MM.1S (cell line): ENCODE measurements at regions not wholly inside any gene's neighbourhood (a gene's known extent, or its start where the extent isn't known, plus 50 kb on each side); places are given as distances from the start of the nearest gene placed in this dataset.

ENCODE experiments used
- EZH2 ChIP-seq: fragments of 300-600 bp; sonication (generic); optimal IDR thresholded peaks from 2 replicates; pipeline ENCODE3; 2017; ENCODE audit warnings: low read depth, mild to moderate bottlenecking, antibody characterized with exemption, low read length, mixed read lengths
- EZH2phosphoT487 ChIP-seq: fragments of 300-600 bp; sonication (generic); IDR thresholded peaks from 2 replicates; pipeline ENCODE4 v1.6.1; 2018; ENCODE audit warnings: antibody characterized with exemption, low read length
- TF ChIP-seq, protein P1 (sequence below): fragments of 300-600 bp; sonication (generic); IDR thresholded peaks from 2 replicates; pipeline ENCODE4 v1.5.1; 2016; ENCODE audit warnings: antibody characterized with exemption, low read length, mixed read lengths

GRCh38 chr13:104001766-104002165 is 935.5 kb upstream of the SLC10A2 start:
- TF ChIP-seq, protein P1, sequence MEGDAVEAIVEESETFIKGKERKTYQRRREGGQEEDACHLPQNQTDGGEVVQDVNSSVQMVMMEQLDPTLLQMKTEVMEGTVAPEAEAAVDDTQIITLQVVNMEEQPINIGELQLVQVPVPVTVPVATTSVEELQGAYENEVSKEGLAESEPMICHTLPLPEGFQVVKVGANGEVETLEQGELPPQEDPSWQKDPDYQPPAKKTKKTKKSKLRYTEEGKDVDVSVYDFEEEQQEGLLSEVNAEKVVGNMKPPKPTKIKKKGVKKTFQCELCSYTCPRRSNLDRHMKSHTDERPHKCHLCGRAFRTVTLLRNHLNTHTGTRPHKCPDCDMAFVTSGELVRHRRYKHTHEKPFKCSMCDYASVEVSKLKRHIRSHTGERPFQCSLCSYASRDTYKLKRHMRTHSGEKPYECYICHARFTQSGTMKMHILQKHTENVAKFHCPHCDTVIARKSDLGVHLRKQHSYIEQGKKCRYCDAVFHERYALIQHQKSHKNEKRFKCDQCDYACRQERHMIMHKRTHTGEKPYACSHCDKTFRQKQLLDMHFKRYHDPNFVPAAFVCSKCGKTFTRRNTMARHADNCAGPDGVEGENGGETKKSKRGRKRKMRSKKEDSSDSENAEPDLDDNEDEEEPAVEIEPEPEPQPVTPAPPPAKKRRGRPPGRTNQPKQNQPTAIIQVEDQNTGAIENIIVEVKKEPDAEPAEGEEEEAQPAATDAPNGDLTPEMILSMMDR, result no peak
- no peak for TF ChIP-seq EZH2
- no peak for TF ChIP-seq EZH2phosphoT487
